ENCODE measurements at regions not wholly inside any gene's neighbourhood (a gene's known extent, or its start where the extent isn't known, plus 50 kb on each side); places are given as distances from the start of the nearest gene placed in this dataset.

DNA sequence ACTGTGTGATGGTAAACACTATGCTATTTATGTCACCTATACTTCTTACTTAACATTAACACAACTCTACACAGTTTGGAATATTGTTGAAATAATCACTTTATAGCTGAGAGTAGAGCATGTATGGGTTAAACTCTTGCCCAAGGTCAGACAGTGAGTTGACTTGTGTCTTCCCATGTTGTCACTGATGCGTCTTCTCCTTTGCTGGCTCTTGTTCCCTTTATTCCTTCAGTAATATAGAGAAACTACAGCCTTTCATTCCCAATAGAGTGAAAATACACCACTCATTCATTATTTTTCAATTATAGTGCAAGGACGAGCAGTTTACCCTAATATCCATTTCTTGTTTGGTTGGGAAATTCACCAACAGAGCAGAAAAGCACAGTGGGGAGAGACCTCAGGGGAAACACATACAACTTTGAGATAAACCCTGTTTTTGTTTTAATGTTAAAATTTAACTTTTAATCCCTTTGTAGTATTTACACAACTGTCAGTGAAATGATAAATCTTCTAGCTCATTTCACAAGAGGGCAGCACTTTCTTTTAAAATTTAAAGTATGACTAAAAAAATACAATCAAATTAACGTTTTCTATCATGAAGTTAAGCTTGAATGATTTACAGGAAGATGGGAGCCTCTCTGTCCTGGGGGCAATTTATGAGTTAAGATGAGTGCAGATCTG lies 363.0 kb downstream of the UTRN start (continued):
- TF ChIP-seq, protein P1, sequence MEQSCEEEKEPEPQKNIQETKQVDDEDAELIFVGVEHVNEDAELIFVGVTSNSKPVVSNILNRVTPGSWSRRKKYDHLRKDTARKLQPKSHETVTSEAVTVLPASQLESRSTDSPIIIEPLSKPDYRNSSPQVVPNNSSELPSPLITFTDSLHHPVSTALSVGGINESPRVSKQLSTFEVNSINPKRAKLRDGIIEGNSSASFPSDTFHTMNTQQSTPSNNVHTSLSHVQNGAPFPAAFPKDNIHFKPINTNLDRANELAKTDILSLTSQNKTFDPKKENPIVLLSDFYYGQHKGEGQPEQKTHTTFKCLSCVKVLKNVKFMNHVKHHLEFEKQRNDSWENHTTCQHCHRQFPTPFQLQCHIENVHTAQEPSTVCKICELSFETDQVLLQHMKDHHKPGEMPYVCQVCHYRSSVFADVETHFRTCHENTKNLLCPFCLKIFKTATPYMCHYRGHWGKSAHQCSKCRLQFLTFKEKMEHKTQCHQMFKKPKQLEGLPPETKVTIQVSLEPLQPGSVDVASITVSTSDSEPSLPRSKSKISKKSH (CRISPR knock-in tag; IDR thresholded peaks at IDR 0.05; ENCODE audit: borderline replicate concordance) = no peak
- no peak for TF ChIP-seq ISX (CRISPR knock-in tag; conservative IDR thresholded peaks at IDR 0.05)
- TF ChIP-seq HNF4G (IDR thresholded peaks at IDR 0.05; ENCODE audit: borderline replicate concordance, low read depth, low read length) = no peak
- TF ChIP-seq HNF4G (CRISPR knock-in tag; IDR thresholded peaks at IDR 0.05; ENCODE audit: borderline replicate concordance, low read depth) = no peak
- TF ChIP-seq ASH2L (IDR thresholded peaks at IDR 0.05; ENCODE audit: insufficient read length, low read depth, low read length) = peak; percentile 62
- TF ChIP-seq MXI1 (IDR thresholded peaks at IDR 0.05; ENCODE audit: borderline replicate concordance, low read depth, low read length) = no peak
- TF ChIP-seq, protein P2, sequence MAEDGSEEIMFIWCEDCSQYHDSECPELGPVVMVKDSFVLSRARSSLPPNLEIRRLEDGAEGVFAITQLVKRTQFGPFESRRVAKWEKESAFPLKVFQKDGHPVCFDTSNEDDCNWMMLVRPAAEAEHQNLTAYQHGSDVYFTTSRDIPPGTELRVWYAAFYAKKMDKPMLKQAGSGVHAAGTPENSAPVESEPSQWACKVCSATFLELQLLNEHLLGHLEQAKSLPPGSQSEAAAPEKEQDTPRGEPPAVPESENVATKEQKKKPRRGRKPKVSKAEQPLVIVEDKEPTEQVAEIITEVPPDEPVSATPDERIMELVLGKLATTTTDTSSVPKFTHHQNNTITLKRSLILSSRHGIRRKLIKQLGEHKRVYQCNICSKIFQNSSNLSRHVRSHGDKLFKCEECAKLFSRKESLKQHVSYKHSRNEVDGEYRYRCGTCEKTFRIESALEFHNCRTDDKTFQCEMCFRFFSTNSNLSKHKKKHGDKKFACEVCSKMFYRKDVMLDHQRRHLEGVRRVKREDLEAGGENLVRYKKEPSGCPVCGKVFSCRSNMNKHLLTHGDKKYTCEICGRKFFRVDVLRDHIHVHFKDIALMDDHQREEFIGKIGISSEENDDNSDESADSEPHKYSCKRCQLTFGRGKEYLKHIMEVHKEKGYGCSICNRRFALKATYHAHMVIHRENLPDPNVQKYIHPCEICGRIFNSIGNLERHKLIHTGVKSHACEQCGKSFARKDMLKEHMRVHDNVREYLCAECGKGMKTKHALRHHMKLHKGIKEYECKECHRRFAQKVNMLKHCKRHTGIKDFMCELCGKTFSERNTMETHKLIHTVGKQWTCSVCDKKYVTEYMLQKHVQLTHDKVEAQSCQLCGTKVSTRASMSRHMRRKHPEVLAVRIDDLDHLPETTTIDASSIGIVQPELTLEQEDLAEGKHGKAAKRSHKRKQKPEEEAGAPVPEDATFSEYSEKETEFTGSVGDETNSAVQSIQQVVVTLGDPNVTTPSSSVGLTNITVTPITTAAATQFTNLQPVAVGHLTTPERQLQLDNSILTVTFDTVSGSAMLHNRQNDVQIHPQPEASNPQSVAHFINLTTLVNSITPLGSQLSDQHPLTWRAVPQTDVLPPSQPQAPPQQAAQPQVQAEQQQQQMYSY (CRISPR knock-in tag; IDR thresholded peaks at IDR 0.05) = no peak
- TF ChIP-seq POLR2AphosphoS2 (IDR thresholded peaks at IDR 0.05; ENCODE audit: low read depth, low read length) = no peak
- no peak for TF ChIP-seq SAFB2 (CRISPR knock-in tag; IDR thresholded peaks at IDR 0.05; ENCODE audit: borderline replicate concordance, low read depth)
- TF ChIP-seq MBD4 (IDR thresholded peaks at IDR 0.05; ENCODE audit: borderline replicate concordance, low read length) = no peak
- TF ChIP-seq GMEB1 (CRISPR knock-in tag; IDR thresholded peaks at IDR 0.05; ENCODE audit: borderline replicate concordance) = no peak; the same call in 1 of the 2 replicates
- no peak for TF ChIP-seq ZNF263 (CRISPR knock-in tag; IDR thresholded peaks at IDR 0.05)
- no peak for TF ChIP-seq ZNF782 (CRISPR knock-in tag; IDR thresholded peaks at IDR 0.05; ENCODE audit: borderline replicate concordance)
- TF ChIP-seq ZNF790 (CRISPR knock-in tag; IDR thresholded peaks at IDR 0.05; ENCODE audit: borderline replicate concordance) = no peak
- TF ChIP-seq ZNF143 (CRISPR knock-in tag; IDR thresholded peaks at IDR 0.05) = no peak
- no peak for TF ChIP-seq ZNF792 (CRISPR knock-in tag; IDR thresholded peaks at IDR 0.05)
- no peak for TF ChIP-seq ZNF446 (CRISPR knock-in tag; IDR thresholded peaks at IDR 0.05)
- TF ChIP-seq ZNF781 (CRISPR knock-in tag; IDR thresholded peaks at IDR 0.05; ENCODE audit: borderline replicate concordance, not compliant biosample characterization) = no peak
- TF ChIP-seq ZSCAN20 (CRISPR knock-in tag; IDR thresholded peaks at IDR 0.05; ENCODE audit: borderline replicate concordance) = 0 out of 2 replicates have a peak, but pooled peaks have one; percentile 48
- TF ChIP-seq ZNF382 (CRISPR knock-in tag; IDR thresholded peaks at IDR 0.05; ENCODE audit: borderline replicate concordance) = no peak
- TF ChIP-seq HDAC1 (CRISPR knock-in tag; IDR thresholded peaks at IDR 0.05) = no peak; the same call in 1 of the 2 replicates
- TF ChIP-seq SNAI1 (CRISPR knock-in tag; IDR thresholded peaks at IDR 0.05; ENCODE audit: borderline replicate concordance) = no peak

All from HepG2 (cell line).